Stimulated activated CD4-positive, alpha-beta T cell treated with anti-CD3 and anti-CD28 coated beads, Interleukin-1b, Interleukin-23, amount 100 ng/mL, for 48 hours (primary cell): ENCODE measurements at regions not wholly inside any gene's neighbourhood (a gene's known extent, or its start where the extent isn't known, plus 50 kb on each side); places are given as distances from the start of the nearest gene placed in this dataset.
"Not testable (repeated sequence)": the region's sequence is repeated elsewhere in the genome, so short reads cannot be mapped to it uniquely, and the experiment has no call there.

Source experiments
- DNase-seq: peaks from one replicate; pipeline ENCODE4 v3.0.0-alpha.2; 2020

DNA sequence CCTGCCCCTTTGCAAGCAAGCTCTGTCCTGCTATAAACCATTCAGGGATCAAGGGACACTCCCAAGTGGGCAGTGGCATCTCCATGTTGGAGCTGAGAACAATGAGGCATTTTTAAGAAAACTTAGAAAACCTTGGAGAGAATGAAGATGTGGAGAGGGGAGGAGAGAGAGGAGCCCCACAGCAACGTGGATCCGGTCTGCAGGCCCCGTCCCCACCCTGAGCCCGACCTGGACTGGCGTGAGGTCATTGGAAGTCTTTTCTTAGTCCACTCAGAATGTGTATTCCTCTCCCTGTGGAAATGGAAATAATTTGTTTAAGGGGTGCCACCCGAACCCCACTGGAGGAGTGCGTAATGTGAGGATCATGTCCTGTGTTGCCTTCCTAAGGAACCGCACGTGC, 328.0 kb upstream of the COX7C start:
- DNase-seq, result not testable (repeated sequence)

- DNase-seq, result not testable (repeated sequence)
These were observed 324.9 kb upstream of the COX7C start for GRCh38 chr5:86292811-86293210.

DNA sequence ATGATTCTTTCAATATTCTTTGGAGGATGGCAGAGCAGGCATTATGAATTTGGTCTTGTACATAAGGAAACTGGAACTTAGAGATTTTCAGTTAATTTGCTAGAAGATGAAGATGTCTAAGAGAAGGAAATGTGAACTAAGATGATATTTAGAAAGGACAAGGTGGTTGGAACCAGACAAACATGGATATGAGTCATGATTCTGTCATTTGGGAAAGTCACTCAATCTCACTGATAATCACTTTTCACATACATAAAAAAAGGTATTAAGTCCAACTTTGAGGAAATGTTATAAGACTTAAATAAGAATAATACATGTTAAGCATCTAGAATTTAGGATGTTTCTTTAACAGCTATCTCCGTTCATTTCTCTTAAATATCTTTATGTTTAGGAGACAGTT, 315.1 kb upstream of the COX7C start:
- not testable (repeated sequence) for DNase-seq

DNA sequence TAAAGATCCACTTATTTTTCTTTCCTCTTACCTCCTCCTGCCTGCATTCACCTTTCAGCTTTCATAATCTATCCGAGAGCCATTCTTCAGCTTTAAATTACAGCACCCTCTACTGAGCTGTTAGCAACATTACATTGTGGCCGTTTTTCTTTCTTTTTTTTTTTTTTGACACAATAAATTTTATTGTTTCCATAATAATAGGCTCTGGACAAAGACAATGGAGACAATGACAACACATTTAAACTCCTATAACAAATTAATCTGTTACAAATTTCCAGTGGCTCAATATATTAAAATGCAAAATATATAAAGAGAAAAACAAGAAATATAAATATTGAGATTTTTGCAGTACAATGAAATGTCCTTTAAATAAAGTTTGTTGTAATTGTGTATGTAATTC, 312.7 kb upstream of the COX7C start:
- not testable (repeated sequence) for DNase-seq

DNA sequence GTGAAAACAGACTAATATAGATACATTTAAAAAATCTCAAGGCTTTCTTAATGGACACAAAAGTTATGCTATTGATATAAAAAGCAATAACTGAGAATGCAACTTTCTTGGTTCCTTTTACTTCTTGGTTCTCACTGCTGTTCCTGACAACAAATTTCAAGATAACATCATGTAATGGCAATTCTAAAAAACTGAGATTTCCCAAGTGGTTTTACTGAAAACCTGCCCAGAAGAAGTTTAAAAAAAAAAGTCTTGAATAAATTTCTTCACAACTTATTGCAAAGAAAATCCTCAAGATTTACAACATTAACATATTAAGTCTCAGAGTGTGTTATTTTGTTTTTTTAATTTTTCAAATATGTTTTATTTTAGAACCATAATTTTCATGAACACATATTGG, 302.8 kb upstream of the COX7C start:
- DNase-seq, result no peak

DNA sequence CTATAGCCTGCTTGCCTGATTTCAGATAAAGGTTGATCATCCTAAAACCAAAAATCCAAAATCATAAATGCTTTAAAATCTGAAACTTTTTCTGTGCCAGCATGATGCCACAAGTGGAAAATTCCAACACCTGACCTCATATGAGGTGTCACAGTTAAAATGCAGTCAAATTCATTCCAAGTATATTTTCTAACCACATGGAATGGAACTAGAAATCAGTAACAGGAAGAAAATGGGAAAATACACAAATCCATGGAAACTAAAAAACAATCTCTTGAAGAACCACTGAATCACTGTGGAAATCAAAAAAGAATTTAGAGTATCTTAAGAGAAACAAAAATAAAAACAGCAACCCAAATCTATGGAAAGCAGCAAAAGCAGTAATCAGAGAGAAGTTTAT, 297.5 kb upstream of the COX7C start:
- DNase-seq, result no peak

DNA sequence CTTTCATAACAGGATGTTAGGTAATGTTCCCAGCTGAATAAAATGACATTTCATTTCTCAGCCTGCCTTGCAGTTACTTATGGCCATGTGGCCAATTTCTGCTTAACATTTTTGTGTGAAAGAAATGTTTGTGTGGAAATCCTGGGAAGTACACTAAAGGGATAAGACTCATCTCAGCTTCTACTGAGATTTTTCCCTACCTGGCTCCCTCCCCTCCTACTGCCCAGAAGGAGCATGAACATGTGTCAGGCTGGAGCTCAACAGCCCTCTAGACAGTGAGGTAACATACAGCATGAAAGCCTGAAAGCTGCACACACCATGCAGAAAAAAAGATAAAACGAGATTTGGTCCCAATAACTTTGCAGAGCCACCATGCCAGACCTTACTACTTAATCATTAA, 288.4 kb upstream of the COX7C start:
- no peak for DNase-seq

DNA sequence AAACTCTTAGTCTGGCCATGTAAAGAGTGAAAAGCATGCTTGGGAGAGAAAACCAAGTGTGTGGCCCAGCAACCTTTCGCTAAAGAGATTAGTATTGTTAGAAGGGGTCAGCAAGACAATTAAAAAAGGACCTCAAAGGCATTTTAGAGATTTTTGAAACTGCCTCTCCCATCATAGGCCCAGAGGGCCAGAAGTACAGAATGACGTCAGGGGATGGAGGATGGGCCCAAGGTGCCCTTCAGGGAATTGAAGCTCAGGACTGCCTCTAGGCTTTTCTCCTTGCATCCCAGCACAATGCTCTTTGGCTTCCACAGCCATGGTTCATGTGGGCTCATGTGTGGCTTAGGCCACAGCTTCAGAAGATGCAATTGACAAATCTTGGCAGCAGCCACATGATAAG, 287.0 kb upstream of the COX7C start:
- DNase-seq, result no peak

DNA sequence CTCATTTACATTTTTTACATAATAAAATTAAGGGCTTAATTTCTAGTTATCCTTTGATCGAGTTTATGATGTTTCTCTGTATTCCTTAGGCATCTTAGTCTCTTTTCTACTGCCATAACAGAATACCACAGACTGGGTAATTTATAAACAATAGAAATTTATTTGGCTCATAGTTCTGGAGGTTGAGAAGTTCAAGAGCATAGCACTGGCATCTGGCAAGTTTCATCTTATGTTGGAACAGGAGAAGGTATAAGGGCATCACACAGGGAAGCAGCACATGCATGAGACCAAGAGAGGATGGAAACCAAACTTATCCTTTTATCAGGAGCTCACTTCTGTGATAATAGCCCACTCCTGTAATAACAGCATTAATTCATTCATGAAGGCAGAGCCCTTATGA, 284.9 kb upstream of the COX7C start:
- no peak for DNase-seq

DNA sequence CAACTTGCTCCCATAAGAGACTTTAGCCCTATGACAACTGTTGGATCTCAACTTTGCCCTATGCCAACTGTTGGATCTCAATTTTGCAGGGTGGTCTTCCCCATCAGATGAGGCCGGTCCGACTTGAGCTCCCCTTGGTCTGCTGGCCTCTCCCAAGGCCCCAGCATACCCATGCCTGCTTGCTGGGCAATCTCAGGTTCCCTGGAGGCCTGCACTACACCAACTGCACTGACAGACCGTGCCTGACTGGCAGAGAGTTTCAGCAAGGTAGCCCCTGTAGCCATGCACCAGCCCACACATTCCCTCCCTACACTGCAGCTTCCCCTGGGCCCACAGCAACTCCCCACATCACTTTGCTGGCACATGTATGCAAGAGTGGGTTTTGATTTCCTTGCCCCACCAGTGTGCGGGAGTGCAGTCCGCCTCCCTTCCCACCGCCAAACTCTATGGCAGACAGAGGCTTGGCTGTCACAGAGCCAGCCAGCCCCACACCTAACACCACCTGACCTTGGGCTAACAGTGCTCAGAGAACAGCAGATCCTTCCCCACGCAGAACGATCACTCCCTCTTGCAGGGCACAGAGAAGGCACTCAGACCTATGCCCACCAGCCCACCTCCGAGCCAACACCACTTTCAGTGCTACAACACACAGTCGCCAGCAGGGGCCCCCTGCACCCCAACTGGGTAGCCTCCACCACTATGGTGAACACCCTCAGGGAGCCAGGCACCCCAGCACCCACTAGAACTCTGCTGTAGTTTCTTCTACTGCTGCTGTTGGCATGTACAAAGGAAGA, 279.9 kb upstream of the COX7C start:
- DNase-seq, result no peak

GRCh38 chr5:86354664-86355063, 263.1 kb upstream of the COX7C start:
- no peak for DNase-seq

DNA sequence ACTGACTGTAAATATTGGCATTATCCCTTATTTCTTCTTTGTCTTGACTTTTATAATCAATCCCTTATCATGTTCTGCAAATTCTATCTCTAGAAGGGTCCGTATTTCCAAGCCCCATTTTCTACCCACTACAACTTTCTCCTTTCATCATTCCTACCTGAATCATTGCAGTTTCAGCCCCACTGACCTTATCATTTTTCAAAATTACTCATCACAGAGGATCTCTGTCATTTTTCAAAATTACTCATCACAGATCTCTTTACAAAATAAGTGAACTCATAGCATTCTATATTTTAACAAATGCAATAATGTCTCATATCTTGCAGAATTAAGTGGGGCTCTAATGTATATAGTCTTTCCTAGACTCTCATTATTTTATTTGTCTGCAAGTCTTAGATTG, 256.9 kb upstream of the COX7C start:
- DNase-seq, result no peak

DNA sequence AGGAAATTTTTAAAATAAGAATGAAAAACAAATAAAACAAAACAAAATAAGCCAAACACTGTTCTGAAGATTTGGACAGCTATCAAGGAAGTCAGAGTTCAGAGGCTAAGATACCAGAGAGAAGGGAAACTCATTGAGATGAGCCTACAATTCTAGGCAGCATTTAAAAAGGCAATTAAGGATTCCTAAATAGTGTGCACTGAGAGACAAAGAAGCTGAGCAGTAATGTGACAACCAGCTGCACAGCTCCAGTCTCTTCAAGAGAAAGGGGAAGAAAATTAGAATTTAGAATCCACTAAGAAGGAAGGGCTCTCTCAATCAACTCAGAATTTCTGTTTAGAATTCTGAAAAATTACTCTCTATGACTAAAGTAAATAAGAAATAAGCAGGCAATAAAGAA, 246.7 kb upstream of the COX7C start:
- DNase-seq, result no peak

DNA sequence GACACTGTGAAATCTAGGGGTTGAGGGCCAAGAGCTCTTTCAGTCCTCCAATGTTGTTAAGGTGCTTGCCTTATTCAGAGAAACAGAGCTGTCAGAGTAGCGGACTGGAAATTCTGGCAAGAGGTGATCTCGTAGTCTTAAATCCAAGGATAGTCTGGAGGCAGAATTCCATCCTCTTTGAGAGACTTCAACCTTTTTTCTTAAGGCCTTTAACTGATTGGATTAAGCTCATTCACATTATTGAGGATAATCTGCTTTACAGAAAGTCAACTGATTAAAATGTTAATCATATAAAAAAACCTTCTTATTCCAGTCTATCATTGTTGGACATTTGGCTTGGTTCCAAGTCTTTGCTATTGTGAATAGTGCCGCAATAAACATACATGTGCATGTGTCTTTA, 243.1 kb upstream of the COX7C start:
- DNase-seq, result no peak

DNA sequence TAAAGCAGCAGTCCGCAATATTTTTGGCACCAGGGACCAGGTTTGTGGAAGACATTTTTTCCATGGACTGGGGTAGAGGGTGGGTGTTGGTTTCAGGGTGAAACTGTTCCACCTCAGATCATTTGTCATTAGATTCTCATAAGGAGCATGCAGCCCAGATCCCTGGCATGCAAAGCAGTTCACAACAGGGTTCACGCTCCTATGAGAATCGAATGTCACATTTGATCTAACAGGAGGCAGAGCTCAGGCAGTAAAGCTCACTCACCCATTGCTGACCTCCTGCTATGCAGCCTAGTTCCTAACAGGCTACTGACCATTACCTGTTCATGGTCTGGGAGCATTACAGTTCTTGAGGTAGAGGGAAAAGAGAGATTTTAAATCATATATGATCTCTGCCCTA, 241.5 kb upstream of the COX7C start:
- DNase-seq, result no peak

DNA sequence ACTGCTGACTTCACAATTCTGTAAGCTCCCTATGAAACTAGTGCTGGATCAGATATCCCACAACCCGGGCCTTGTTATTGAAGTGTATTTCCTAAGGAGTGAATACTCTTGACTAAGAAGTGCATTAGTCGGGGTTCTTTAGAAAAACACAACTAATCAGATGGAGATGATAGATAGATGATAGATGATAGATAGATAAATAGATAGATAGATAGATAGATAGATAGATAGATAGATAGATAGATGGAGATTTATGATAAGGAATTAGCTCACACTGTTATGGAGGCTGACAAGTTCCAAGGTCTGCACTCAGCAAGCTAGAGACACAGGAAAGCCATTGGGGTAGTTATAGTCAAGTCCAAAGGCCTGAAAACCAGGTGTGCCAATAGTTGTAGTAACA, 214.6 kb upstream of the COX7C start:
- no peak for DNase-seq

GRCh38 chr5:86404256-86404655, 213.5 kb upstream of the COX7C start:
- no peak for DNase-seq

DNA sequence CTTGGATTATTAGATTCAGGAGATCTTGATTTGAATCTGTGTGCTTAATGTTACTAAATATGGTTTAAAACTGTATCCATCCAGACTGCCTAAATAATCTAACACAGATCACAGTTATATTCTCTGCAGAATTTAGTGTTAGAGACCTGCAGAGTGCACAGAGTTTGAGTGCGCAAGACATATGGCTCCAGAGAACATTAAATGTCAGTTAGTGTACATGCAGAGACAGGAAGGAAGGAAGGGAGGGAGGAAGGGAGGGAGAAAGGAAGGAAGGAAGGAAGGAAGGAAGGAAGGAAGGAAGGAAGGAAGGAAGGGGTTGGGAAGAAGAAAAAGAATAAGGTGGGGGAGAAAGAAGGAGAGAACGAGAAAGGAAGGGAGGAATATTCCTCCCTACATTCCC, 210.0 kb upstream of the COX7C start:
- no peak for DNase-seq

- no peak for DNase-seq
These were observed 206.1 kb upstream of the COX7C start for GRCh38 chr5:86411596-86411995.

DNA sequence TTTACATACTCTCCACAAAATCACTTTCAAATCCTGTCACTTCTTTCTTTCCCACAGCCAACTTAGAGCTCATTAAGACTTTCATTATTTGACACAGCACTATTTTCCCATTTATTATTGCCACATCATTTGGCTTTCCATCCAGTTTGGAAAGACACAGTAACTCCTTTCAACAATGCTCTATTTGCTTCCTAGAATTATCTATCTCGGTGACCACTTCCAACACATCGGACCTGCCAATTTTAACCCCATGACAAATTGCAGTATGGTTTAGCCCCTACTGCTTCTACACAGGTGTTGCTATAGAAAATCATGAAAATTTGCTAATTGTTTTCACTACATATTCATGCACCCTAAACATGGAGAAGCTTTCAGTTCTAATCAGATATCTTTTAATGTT, 190.6 kb upstream of the COX7C start:
- DNase-seq, result no peak

DNA sequence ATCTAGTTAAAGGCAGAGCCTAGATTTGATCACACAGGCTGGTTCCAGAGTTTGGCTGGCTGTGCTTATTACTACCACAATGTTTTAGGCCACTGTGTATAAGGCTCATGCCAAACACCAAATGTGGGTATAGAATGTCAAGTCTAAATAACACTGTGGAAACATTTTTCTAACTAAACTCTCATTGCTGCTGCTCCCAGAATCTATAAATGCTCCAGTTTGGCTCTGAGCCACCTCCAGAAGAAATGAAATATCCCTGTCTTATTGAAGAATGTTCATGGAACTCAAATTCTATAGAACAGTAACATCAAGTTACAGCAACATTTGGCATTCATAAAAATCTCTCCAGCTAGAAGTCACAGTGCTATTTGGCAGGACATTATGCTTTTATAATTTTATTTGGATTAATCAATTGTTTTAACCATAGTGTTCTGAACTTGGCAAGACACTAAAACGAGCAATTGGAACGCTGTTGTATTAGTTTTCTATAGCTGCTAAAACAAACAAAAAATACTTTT, 178.1 kb upstream of the COX7C start:
- DNase-seq, result no peak

GRCh38 chr5:86442036-86442745, 175.6 kb upstream of the COX7C start:
- DNase-seq, result no peak

- no peak for DNase-seq
These were observed 170.4 kb upstream of the COX7C start for GRCh38 chr5:86447362-86447761.

DNA sequence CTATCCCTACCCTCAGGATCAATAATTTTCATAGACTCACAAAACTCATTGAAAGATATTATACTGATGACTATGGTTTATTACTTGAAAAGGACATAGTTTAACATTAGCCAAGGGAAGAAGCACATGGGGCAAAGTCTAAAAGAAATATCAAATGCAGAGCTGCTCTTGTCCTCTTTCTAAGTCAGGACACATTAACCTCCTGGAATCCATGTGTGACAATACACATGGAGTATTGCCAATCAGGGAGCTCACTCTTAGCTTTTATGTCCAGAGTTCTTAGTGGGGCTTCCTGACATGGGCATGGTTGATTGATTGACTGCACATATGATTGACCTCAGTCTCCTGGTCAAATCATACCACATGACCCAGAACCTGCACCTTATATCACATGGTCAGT, 165.5 kb upstream of the COX7C start:
- DNase-seq, result no peak

DNA sequence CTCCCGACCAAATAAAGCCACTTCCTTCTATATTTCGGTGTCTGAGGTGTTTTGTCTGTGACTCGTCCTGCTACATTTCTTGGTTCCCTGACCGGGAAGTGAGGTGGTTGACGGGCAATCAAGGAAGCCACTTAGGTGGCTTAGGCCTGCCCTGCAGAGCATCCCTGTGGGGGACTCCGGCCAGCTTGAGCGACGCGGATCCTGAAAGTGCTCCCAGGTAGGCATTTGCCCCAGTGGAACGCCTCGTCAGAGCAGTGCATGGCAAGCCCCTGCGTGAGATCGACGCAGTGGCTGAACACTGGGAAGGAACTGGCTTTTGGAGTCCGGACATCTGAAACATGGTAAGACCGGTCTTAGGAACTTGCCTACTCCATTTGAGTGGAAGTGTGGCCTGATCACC, 157.2 kb upstream of the COX7C start:
- DNase-seq, result no peak
